Type B pancreatic cell (in vitro differentiated cells): ENCODE measurements at regions not wholly inside any gene's neighbourhood (a gene's known extent, or its start where the extent isn't known, plus 50 kb on each side); places are given as distances from the start of the nearest gene placed in this dataset. TPM values are rescaled to one million over a fixed set of nuclear protein-coding genes. Genes with fewer than 3 reads are reported as not detected.

Experiments
- DNase-seq: peaks from one replicate; pipeline ENCODE4 v3.0.0; 2021; ENCODE audit warnings: mixed read lengths; ENCODE audit not compliant: unreplicated experiment; ENCODE audit errors: extremely low spot score
- H3K27ac Mint-ChIP-seq: 2 replicates; pipeline ENCODE4 v1.8.0; 2021; ENCODE audit warnings: mild to moderate bottlenecking, mixed read lengths
- H3K27me3 Mint-ChIP-seq: 2 replicates; pipeline ENCODE4 v1.8.0; 2021; ENCODE audit warnings: mixed read lengths
- H3K36me3 Mint-ChIP-seq: 2 replicates; pipeline ENCODE4 v1.8.0; 2021; ENCODE audit warnings: mixed read lengths
- H3K4me1 Mint-ChIP-seq: one replicate; pipeline ENCODE4 v1.8.0; 2021; ENCODE audit warnings: mixed read lengths; ENCODE audit not compliant: unreplicated experiment
- H3K4me3 Mint-ChIP-seq: 2 replicates; pipeline ENCODE4 v1.8.0; 2021; ENCODE audit warnings: mild to moderate bottlenecking, mixed read lengths
- H3K9me3 Mint-ChIP-seq: 2 replicates; pipeline ENCODE4 v1.8.0; 2021; ENCODE audit warnings: mixed read lengths
- CTCF ChIP-seq: fragments of 200-600 bp; sonication (generic); conservative IDR thresholded peaks from 2 replicates; pipeline ENCODE4 v1.5.0; 2021; ENCODE audit warnings: antibody characterized with exemption, mild to moderate bottlenecking
- microRNA-seq: library from miRNA; unstranded; fragments of <30 nt; microRNA quantifications from one replicate; pipeline ENCODE4, GENCODE V29; 2020

- H3K27me3 Mint-ChIP-seq, result peaks cover 3% of the 10 kb centered on the region
- TF ChIP-seq CTCF, result no peak
- DNase-seq, result no peak
- no peaks in the 10 kb centered on the region for H3K4me1 Mint-ChIP-seq
- H3K4me3 Mint-ChIP-seq, result no peak overlapping the region
- no peaks in the 10 kb centered on the region for H3K9me3 Mint-ChIP-seq
- no peaks in the 10 kb centered on the region for H3K36me3 Mint-ChIP-seq
- no peak overlapping the region for H3K27ac Mint-ChIP-seq
These were observed 50.4 kb upstream of the FBXL4 start for GRCh38 chr6:98998103-98998502.

Small RNAs in the stretch of these regions (microRNA-seq; reads per million reads assigned to microRNA genes)
- gene MIR548AI, result not detected
